HepG2 (cell line): ENCODE measurements at regions not wholly inside any gene's neighbourhood (a gene's known extent, or its start where the extent isn't known, plus 50 kb on each side); places are given as distances from the start of the nearest gene placed in this dataset.

Experiments
- ARID5B ChIP-seq: IDR thresholded peaks from 2 replicates; pipeline ENCODE4 v1.4.0; 2020; ENCODE audit warnings: mild to moderate bottlenecking, missing genetic modification reagents
- DNMT3B ChIP-seq: conservative IDR thresholded peaks from 2 replicates; pipeline ENCODE4 v1.6.1; 2016; ENCODE audit warnings: missing biosample characterization, control low read depth
- MAZ ChIP-seq, 2 experiments: sonication (generic) in 1 of 2; formaldehyde crosslinking in 1 of 2; IDR thresholded peaks; 2 replicates each; pipeline versions ENCODE4 v1.5.0 to v1.6.1; 2012 to 2020; ENCODE audit warnings: low read depth in 2 of 2, mild to moderate bottlenecking in 2 of 2, borderline replicate concordance in 1 of 2, improper control_type of control experiment in 1 of 2, low read length in 1 of 2, missing genetic modification reagents in 1 of 2, moderate library complexity in 1 of 2
- RBFOX2 ChIP-seq: fragments of 200-400 bp; formaldehyde crosslinking; IDR thresholded peaks from 2 replicates; pipeline ENCODE4 v1.6.1; 2017; ENCODE audit warnings: low read depth, mild to moderate bottlenecking, low read length
- SUZ12 ChIP-seq: fragments of 150-350 bp; IDR thresholded peaks from 2 replicates; pipeline ENCODE4 v1.6.1; 2014; ENCODE audit warnings: low read depth, low read length
- TBX2 ChIP-seq: sonication (generic); formaldehyde crosslinking; IDR thresholded peaks from 2 replicates; pipeline ENCODE4 v1.5.0; 2020; ENCODE audit warnings: missing genetic modification reagents, mild to moderate bottlenecking, borderline replicate concordance
- ZBTB33 ChIP-seq: sonication (generic); formaldehyde crosslinking; IDR thresholded peaks from 2 replicates; pipeline ENCODE4 v1.4.0; 2020; ENCODE audit warnings: missing genetic modification reagents
- ZFP36 ChIP-seq: fragments of 150-350 bp; IDR thresholded peaks from 2 replicates; pipeline ENCODE4 v1.6.1; 2018; ENCODE audit warnings: borderline replicate concordance, low read length, low read depth; ENCODE audit not compliant: partially characterized antibody
- ZNF280D ChIP-seq: sonication (generic); formaldehyde crosslinking; IDR thresholded peaks from 2 replicates; pipeline ENCODE4 v1.5.1; 2020; ENCODE audit warnings: mild to moderate bottlenecking, missing genetic modification reagents
- TF ChIP-seq, protein P1 (sequence below): sonication (generic); formaldehyde crosslinking; IDR thresholded peaks from 2 replicates; pipeline ENCODE4 v1.5.0; 2020; ENCODE audit warnings: mild to moderate bottlenecking, missing genetic modification reagents, moderate library complexity

DNA sequence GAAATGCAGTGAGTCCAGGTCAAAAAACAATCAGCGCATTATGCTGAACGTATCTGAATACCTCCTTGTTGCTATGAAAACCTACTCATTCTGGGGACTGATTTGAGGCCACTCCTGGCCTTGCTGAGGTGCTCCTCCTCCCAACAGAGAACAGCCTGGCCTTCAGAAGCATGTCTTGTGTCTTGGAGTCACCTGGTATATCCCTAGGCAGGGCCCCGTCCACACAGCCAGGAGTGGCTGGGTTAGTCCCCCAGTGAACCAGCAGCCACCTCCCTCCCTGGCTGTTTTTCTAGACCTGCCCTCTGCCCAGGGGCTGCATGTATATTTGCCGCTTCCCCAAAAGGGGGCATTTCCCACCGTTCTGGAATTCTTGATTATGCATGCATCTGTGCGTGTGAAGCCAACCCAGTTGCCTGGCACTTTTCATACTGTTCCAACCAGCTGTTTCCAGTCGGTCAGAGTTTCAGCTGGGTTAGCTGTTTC lies 99.2 kb upstream of the SPATA31C2 start:
- no peak for TF ChIP-seq TBX2 (CRISPR knock-in tag)
- TF ChIP-seq, protein P1, sequence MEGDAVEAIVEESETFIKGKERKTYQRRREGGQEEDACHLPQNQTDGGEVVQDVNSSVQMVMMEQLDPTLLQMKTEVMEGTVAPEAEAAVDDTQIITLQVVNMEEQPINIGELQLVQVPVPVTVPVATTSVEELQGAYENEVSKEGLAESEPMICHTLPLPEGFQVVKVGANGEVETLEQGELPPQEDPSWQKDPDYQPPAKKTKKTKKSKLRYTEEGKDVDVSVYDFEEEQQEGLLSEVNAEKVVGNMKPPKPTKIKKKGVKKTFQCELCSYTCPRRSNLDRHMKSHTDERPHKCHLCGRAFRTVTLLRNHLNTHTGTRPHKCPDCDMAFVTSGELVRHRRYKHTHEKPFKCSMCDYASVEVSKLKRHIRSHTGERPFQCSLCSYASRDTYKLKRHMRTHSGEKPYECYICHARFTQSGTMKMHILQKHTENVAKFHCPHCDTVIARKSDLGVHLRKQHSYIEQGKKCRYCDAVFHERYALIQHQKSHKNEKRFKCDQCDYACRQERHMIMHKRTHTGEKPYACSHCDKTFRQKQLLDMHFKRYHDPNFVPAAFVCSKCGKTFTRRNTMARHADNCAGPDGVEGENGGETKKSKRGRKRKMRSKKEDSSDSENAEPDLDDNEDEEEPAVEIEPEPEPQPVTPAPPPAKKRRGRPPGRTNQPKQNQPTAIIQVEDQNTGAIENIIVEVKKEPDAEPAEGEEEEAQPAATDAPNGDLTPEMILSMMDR (CRISPR knock-in tag): no peak
- no peak for TF ChIP-seq DNMT3B (CRISPR knock-in tag)
- TF ChIP-seq ZNF280D (CRISPR knock-in tag): no peak
- no peak for TF ChIP-seq ZBTB33 (CRISPR knock-in tag)
- TF ChIP-seq RBFOX2: no peak
- TF ChIP-seq SUZ12: no peak
- TF ChIP-seq MAZ (IDR thresholded peaks at IDR 0.05; ENCODE audit: borderline replicate concordance, low read depth, low read length): no peak
- TF ChIP-seq MAZ (CRISPR knock-in tag; IDR thresholded peaks at IDR 0.05; ENCODE audit: low read depth): no peak
- TF ChIP-seq ARID5B (CRISPR knock-in tag): no peak
- TF ChIP-seq ZFP36: no peak
